GM20000 (cell line): ENCODE measurements at regions not wholly inside any gene's neighbourhood (a gene's known extent, or its start where the extent isn't known, plus 50 kb on each side); places are given as distances from the start of the nearest gene placed in this dataset.

Experiments used
- DNase-seq: peaks from one replicate; pipeline ENCODE4 v3.0.0; 2012; ENCODE audit warnings: low spot score
- TF ChIP-seq, protein P1 (sequence below): IDR thresholded peaks from 2 replicates; pipeline ENCODE4 v1.5.1; 2012; ENCODE audit warnings: mild to moderate bottlenecking, control low read depth; ENCODE audit errors: extremely low read depth, missing control alignments

DNA sequence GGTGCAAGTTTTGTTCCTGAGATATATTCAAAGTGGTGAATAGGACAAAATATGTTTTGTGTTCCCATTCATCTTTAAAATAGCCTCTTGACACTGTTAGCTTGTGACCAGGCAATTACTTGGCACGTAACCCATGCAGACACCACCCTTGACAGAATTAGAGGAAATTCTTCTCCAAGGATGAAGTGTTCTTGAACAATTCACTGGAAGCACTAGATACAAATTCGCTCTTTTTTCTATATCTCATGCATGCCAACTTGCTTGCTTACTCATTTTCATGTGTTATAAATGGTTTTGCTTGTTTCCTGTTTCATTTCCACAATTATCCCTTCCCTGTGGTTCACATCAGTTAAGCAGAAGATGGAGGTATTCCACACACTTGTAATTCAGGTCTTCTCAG is 105.2 kb upstream of the MAN1A1 start:
- no peak for DNase-seq
- TF ChIP-seq, protein P1, sequence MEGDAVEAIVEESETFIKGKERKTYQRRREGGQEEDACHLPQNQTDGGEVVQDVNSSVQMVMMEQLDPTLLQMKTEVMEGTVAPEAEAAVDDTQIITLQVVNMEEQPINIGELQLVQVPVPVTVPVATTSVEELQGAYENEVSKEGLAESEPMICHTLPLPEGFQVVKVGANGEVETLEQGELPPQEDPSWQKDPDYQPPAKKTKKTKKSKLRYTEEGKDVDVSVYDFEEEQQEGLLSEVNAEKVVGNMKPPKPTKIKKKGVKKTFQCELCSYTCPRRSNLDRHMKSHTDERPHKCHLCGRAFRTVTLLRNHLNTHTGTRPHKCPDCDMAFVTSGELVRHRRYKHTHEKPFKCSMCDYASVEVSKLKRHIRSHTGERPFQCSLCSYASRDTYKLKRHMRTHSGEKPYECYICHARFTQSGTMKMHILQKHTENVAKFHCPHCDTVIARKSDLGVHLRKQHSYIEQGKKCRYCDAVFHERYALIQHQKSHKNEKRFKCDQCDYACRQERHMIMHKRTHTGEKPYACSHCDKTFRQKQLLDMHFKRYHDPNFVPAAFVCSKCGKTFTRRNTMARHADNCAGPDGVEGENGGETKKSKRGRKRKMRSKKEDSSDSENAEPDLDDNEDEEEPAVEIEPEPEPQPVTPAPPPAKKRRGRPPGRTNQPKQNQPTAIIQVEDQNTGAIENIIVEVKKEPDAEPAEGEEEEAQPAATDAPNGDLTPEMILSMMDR = no peak

DNA sequence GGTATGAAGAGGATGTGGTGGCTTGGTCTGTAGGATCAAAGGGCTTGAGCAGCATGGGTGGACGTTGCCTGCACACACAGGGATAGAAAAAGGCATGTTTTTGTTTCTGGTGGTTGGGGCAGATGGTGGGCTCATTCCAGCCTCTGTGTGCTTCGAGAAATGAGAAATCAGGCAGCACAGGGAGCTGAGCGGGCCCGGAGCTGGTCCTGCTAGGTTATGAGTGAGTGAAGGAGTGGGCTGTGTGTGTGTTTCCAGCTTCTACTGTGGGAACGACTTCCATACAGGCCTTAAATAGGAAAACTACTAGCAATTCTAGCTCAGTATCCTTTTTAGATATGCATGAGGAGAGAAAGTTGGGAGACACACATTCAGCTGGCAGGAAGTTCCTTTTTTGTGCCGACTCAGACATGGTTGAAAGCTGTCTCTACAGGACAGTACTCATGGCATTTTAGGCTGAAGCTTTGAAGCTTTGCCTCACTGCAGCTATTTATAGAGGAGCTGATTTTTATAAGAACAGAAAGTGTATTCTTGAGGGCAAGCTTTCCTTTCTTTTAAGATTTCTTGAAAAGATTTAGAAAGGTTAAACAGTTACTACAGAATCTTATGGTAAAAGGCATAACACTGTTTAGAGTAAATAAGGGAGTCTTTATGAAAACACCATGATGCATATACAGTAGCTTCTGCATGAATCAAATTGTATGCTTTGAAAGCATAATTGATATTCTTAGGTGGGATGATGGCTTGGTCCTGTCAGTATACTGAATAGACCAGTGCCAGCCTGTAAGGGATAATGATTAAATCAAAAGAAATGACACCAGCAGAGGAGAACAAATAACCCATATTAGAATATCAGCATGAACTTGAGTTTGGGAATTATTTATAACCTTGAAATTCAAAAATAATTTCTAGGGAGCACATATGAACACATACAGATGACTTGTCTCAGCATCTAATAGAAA is 104.0 kb upstream of the MAN1A1 start:
- TF ChIP-seq, protein P1 = no peak
- DNase-seq = no peak

DNA sequence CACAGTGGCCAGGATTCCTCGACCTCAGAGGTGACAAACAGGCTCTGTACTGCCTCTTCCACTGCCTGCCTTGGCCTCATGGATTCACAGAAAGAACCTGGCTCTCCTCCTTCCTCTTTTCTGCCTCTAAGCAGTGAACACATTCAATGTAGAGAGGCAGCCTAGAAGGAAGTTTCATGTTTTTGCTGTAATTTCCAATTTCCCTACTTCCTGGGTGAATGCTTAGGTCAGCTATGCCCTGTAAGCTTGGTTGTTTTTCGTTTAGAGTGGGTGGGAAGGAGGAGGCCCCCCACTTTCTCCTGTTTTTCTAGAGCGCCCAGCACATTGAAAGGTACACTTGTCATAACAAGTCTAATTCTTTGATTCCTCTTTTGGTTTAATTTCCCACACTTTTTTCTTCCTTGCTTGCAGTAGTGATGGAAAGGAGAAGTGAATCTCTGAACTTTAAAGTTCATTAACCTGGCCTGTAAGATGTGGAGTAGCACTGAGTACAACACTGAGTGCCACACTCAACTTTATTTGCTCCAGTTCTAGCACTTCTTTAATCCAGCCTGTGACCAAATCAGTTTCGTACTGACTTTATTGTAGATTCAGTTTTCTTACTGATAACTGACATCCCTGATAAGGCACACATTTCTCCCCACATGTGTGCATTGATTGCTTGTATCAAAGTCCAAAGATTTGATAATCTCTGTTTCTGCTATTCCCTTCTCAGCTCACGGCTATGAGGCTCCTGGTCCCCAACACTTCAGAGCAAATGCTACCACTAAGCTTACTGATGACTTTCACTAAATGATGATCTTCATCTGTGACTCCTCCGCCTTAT is 100.0 kb upstream of the MAN1A1 start:
- TF ChIP-seq, protein P1 = no peak
- DNase-seq = no peak

DNA sequence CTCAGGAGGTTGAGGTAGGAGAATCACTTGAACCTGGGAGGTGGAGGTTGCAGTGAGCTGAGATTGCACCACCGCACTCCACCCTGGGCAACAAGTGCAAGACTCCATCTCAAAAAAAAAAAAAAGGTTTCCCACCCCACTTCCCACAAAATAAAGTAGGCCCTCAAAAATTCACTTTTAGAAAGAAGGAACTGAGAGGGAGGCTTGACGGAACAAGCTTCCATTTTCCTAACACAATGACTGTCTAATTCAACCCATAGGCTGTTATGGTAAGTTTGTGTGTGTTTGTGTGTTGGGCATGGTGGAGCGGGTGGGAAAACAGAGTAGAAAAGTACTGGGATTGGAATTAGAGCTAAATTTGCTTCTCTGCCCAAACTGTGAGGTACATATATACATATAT is 98.4 kb upstream of the MAN1A1 start:
- DNase-seq = no peak

DNA sequence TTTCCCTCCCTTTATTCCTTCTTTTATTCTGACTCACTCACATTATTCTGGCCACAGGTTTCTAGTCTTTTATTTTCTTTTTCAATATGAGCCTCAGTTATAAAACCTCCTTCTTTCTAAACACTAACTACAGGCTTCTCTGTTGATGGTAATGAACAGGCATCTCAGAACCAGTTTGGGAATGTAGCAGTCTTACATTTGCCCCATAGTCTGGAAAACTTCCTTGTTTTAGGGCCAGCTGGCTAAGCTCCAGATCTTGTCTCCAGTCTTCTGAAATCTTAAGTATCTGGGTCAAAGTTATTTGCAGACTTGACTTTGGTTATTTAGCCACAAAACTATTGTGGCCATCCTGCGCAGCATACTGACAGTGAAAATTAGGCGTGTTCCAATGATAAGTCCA is 97.0 kb upstream of the MAN1A1 start:
- TF ChIP-seq, protein P1 = no peak
- no peak for DNase-seq

More for the DNA sequence above, 98.4 kb upstream of the MAN1A1 start:
- TF ChIP-seq, protein P1 = no peak

DNA sequence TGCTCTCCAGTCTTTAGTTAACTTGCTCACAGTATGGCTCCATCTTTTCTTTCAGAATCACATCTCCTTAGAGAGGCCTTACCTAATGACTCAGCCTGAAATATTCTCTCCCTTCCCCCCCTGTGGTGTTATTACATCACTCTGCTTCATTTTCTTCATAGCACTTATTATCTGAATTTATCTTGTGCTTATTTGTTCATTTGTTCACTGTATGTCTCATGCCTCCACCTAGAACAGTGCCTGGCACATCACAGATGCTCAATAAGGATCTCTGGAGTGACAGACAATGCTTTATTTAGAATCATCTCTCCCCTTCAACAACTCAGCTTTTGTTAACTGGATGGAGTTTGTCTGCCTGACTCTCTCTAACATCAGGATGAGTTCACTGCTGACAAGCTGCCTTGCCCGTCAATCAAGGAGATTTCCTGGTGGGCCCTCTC is 96.6 kb upstream of the MAN1A1 start:
- TF ChIP-seq, protein P1 = no peak
- DNase-seq = peak; percentile 30

DNA sequence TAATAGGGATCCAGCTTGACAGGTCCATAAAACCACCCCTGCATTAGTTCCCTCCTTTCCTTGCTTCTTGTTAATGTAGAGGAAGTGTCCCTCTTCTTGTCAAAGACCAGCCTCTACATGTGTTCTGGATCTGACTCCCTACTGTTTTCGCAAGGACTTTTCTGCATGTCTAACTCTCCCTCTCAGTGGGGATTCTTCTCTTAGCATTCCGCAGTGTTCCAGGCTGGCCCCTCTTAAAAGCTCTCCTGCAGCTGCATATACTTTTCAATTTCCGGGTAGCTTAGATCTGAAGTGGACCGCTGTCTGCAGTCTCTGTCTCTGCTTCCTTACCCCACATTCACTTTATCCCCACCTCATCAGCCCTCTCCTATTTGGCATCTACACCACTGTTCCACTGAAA is 96.1 kb upstream of the MAN1A1 start:
- no peak for DNase-seq
- TF ChIP-seq, protein P1 = no peak
